K562 (cell line): ENCODE measurements at regions not wholly inside any gene's neighbourhood (a gene's known extent, or its start where the extent isn't known, plus 50 kb on each side); places are given as distances from the start of the nearest gene placed in this dataset.

ENCODE experiments used
- DIDO1 ChIP-seq: fragments of 450-650 bp; IDR thresholded peaks from 2 replicates; pipeline ENCODE4 v1.6.1; 2016; ENCODE audit warnings: low read depth, missing biosample characterization, missing genetic modification characterization
- ZNF263 ChIP-seq: sonication (generic); formaldehyde crosslinking; IDR thresholded peaks from 2 replicates; pipeline ENCODE4 v1.8.0; 2022; ENCODE audit warnings: mild to moderate bottlenecking, missing genetic modification reagents, borderline replicate concordance

DNA sequence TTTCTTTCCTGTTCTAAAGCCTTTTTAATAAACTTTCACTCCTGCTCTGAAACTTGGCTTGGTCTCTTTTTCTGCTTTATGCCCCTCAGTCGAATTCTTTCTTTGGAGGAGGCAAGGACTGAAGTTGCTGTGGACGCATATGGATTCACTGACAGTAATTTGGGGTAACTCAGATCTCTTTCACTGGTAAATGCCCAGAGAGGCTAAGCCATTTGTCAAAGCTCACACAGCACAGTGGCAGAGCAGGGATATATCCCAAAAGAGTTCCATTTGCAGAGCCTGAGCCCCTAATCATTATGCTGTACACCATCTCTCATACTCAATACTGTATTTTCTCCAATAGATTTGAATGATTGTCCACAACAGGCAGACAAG is 72.3 kb upstream of the GALNT15 start:
- TF ChIP-seq DIDO1 (no peak), ZNF263 (CRISPR knock-in tag) (no peak)
